WTC11 (cell line): ENCODE measurements at regions not wholly inside any gene's neighbourhood (a gene's known extent, or its start where the extent isn't known, plus 50 kb on each side); places are given as distances from the start of the nearest gene placed in this dataset.

Experiments
- CTCF ChIP-seq: fragments of 200-600 bp; IDR thresholded peaks from 2 replicates; pipeline ENCODE4 v1.8.0; 2022; ENCODE audit warnings: antibody characterized with exemption
- MAX ChIP-seq: sonication (generic); formaldehyde crosslinking; IDR thresholded peaks from 2 replicates; pipeline ENCODE4 v1.8.0; 2022; ENCODE audit warnings: mild to moderate bottlenecking, missing genetic modification reagents
- SMAD4 ChIP-seq: sonication (generic); formaldehyde crosslinking; IDR thresholded peaks from 2 replicates; pipeline ENCODE4 v1.8.0; 2022; ENCODE audit warnings: mild to moderate bottlenecking, missing genetic modification reagents

- no peak for TF ChIP-seq MAX (CRISPR knock-in tag)
- TF ChIP-seq CTCF = no peak
- TF ChIP-seq SMAD4 = no peak
Measured at GRCh38 chrX:17226736-17227135, 148.3 kb upstream of the NHS start.
